GM06990 (cell line): ENCODE measurements at regions not wholly inside any gene's neighbourhood (a gene's known extent, or its start where the extent isn't known, plus 50 kb on each side); places are given as distances from the start of the nearest gene placed in this dataset.

ENCODE experiments used
- DNase-seq: peaks from one replicate; pipeline ENCODE4 v3.0.0-alpha.2; 2011; ENCODE audit not compliant: insufficient read length; ENCODE audit errors: extremely low read depth
- H3K27me3 ChIP-seq: replicated peaks from 2 replicates; pipeline ENCODE4 v1.6.0; 2011; ENCODE audit warnings: low read length; ENCODE audit not compliant: control insufficient read depth, insufficient read depth
- H3K36me3 ChIP-seq: 2 replicates; pipeline ENCODE4 v1.5.1; 2011; ENCODE audit warnings: low read length; ENCODE audit not compliant: control insufficient read depth, insufficient read depth
- H3K4me3 ChIP-seq: replicated peaks from 2 replicates; pipeline ENCODE4 v1.5.1; 2011; ENCODE audit warnings: low read depth, mild to moderate bottlenecking, control low read depth, low read length
- TF ChIP-seq, protein P1 (sequence below): IDR thresholded peaks from 2 replicates; pipeline ENCODE4 v1.5.1; 2011; ENCODE audit warnings: low read length, control low read depth, mild to moderate bottlenecking, inconsistent platforms; ENCODE audit not compliant: insufficient read depth, poor library complexity, severe bottlenecking

DNA sequence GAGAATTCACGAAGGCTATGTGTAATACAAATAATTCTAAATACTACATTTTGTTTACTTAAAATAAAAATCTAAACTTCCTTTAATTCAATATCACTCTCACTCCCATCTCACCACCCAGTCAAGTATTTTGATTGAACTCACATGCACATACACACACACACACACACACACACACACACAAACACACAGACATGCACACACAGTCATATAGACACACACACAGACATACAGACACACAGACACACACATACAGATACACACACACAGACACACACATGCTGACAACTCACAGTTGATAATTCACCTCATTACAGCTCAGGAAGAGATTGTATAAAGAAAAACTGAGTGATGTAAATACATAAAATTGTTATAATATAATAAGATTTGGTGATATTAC, 559.8 kb upstream of the SLC35B3 start:
- no peaks in the 10 kb centered on the region for H3K27me3 ChIP-seq
- no peaks in the 10 kb centered on the region for H3K36me3 ChIP-seq
- no peak overlapping the region for H3K4me3 ChIP-seq
- TF ChIP-seq, protein P1, sequence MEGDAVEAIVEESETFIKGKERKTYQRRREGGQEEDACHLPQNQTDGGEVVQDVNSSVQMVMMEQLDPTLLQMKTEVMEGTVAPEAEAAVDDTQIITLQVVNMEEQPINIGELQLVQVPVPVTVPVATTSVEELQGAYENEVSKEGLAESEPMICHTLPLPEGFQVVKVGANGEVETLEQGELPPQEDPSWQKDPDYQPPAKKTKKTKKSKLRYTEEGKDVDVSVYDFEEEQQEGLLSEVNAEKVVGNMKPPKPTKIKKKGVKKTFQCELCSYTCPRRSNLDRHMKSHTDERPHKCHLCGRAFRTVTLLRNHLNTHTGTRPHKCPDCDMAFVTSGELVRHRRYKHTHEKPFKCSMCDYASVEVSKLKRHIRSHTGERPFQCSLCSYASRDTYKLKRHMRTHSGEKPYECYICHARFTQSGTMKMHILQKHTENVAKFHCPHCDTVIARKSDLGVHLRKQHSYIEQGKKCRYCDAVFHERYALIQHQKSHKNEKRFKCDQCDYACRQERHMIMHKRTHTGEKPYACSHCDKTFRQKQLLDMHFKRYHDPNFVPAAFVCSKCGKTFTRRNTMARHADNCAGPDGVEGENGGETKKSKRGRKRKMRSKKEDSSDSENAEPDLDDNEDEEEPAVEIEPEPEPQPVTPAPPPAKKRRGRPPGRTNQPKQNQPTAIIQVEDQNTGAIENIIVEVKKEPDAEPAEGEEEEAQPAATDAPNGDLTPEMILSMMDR = no peak
- DNase-seq = no peak

DNA sequence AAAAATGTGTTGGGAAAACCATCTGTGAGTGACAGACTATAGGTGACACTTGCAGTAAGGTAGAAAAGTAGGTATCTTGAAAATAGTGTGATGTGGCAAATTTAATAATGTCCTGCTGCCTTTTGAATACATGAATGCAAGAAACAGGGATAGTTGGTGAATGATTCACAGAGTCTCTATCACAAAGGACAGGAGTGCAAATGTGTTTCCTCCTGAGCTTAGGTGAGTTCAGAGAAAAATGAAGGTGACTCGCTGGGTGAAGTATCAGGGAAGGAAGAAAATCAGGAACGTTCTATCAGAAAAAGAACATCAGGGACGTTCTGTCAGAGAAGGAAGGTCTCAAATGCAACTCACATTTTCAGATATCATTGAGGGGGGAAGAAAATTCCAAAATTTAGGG, 557.8 kb upstream of the SLC35B3 start:
- DNase-seq = no peak
- Histone ChIP-seq H3K4me3 (no peak overlapping the region), H3K36me3 (no peaks in the 10 kb centered on the region), H3K27me3 (no peaks in the 10 kb centered on the region)
- TF ChIP-seq, protein P1 = no peak

DNA sequence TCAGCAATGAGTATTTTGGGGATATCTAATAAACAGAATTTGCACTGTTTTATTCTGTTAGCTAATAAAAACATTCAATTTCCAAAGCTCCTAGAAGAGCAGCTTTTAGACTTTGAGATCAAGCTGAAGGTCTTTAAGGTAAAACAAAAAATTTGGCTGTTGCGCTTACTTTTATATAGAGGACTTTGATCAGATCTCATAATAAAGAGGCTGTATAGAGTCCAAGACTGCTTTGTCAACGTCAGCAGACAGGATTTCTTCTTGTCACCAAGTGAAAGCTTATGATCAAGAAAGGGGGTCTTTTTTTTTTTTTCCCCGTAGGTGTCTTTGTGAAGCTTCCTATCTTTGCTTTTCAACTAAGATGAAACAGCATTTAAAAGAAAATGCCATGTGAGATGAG, 556.5 kb upstream of the SLC35B3 start:
- TF ChIP-seq, protein P1 = no peak
- no peaks in the 10 kb centered on the region for H3K27me3 ChIP-seq
- H3K36me3 ChIP-seq = no peaks in the 10 kb centered on the region
- H3K4me3 ChIP-seq = no peak overlapping the region
- DNase-seq = no peak

DNA sequence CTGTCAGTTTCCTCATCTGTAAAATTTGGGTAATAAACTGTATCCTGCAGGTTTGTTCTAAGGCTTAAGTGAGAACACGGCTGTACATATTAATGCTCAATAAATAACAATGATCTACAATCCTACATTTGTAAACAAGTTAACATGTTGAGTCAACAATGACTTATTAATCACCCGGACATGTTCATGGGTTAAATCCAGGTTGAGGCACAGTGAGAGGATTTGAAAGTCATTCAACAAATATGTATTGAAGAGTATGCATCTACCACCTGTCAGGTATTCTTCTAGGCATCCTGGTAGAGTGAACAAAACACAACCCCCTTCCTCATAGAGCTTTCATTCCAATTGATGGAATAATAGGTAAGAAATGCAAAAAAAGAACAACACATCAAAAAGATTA, 554.7 kb upstream of the SLC35B3 start:
- TF ChIP-seq, protein P1 = no peak
- Histone ChIP-seq H3K4me3 (no peak overlapping the region), H3K36me3 (no peaks in the 10 kb centered on the region), H3K27me3 (no peaks in the 10 kb centered on the region)
- DNase-seq = no peak

DNA sequence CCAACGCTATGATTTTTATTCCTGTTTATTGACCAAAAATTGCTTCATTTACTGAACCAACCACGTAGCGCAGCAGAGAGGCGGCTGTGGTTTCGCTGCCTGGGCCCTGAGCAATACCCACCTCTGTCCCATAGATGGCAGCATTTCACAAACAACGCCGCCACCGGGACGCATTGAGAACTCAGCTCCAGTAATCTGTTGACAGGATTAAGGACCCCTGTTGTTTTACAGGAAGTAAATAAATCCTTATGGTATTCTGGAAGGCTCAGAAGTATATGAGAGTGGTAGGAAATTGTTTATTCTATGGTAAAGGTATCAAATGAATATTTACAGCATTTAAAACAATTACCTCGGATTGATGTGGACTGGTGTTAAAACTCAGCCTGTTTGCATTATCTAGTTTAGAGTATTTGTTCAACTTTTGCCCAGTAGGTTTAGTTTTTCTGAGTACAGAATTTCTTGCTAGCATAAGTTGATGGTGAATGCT, 547.9 kb upstream of the SLC35B3 start:
- peak; percentile 20 for DNase-seq
- TF ChIP-seq, protein P1 = peak; percentile 88
- no peaks in the 10 kb centered on the region for H3K27me3 ChIP-seq
- no peaks in the 10 kb centered on the region for H3K36me3 ChIP-seq
- H3K4me3 ChIP-seq = no peak overlapping the region

DNA sequence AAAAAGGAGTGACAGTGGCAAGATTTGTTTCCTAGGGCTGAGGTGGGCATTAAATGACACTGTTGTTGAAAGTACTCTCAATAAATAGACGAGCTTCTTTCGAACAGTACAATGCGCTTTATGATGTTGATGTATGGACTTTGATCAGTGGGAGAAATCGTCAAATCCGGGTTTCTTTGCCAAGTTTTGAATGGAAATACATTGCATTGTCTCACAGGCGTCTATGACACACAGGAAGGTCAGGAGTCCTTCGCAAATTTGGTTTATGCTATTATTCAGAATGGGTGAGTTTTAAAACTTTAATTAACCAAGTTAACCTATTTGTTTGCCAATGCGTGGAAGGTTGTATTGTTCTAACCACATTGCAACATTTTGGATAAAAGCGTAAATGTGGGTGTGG, 547.3 kb upstream of the SLC35B3 start:
- Histone ChIP-seq H3K27me3 (no peaks in the 10 kb centered on the region), H3K4me3 (no peak overlapping the region), H3K36me3 (no peaks in the 10 kb centered on the region)
- TF ChIP-seq, protein P1 = no peak
- no peak for DNase-seq
